Activated CD4-positive, CD25-positive, alpha-beta regulatory T cell treated with anti-CD3 and anti-CD28 coated beads, Interleukin-2, amount 50 U/mL, for 16 hours (primary cell): ENCODE measurements at regions not wholly inside any gene's neighbourhood (a gene's known extent, or its start where the extent isn't known, plus 50 kb on each side); places are given as distances from the start of the nearest gene placed in this dataset.

ENCODE experiments used
- DNase-seq: peaks from one replicate; pipeline ENCODE4 v3.0.0-alpha.2; 2020; ENCODE audit warnings: low read depth, low spot score

DNA sequence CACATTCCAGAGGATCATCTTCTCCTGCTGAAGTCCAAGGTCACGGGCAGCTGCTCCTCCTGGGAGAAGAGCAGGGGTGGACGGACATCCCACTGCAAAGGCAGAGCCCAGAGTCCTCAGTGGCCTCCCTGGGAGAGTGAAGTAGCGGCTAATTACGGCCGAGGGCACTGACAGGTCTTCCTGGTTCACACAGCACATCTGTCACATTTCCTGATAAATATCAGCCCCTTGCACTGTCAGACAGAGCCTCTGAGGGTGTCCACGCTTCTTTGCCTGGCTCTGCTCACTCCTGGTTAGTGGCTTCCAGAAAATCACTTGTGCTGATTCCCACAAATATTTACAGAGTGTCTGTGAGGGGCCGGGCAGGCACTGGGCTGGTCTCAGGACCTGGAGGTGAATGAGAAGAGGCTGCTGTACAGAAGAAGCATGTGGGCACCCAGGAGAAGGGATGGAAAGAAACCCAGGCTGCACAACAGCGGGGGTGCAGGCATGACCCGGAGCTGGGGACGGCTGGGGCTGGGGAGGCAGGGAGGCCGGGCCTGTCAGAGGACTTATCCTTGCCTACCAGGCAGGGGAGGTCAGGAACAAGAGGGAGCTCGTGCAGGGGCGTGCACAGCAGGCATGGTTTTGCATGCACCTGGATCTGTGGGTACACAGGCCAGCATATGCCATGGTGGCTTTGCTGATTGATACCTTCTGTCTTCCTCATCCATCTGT is 258.2 kb upstream of the TNRC6C start:
- no peak for DNase-seq

DNA sequence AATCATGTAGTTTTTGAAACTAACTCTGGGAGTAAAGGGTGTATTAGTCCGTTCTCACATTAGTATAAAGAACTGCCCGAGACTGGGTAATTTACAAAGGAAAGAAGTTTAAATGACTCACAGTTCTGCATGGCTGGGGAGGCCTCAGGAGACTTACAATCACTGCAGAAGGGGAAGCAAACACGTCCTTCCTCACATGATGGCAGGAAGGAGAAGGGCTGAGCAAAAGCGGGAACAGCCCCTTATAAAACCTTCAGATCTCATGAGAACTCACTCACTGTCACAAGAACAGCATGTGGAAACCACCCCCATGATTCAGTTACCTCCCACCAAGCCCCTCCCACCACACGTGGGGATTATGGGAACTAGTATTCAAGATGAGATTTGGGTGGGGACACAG is 256.5 kb upstream of the TNRC6C start:
- no peak for DNase-seq

- no peak for DNase-seq
Measured at GRCh38 chr17:77704048-77704815, 254.3 kb upstream of the TNRC6C start.

DNA sequence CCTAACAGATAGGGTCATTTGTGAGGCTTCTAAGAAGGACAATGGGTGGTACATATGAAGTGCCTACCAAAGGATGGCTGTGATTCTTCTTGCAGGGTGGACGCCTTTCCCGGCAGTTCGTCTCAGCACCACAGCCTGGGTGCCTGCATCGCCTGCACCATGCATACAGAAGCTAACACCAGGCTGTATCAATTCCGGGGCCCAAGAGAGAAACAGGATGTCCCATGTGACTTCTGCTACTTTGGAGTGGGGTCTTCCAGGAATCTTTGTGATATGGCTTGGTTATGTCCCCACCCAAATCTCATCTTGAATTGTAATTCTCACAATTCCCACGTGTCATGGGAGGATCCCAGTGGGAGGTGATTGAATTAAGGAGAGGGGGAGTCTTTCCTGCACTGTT is 251.6 kb upstream of the TNRC6C start:
- no peak for DNase-seq

GRCh38 chr17:77707546-77707945 is 251.0 kb upstream of the TNRC6C start:
- DNase-seq = no peak

- no peak for DNase-seq
Measured at GRCh38 chr17:77708049-77708448, 250.5 kb upstream of the TNRC6C start.

DNA sequence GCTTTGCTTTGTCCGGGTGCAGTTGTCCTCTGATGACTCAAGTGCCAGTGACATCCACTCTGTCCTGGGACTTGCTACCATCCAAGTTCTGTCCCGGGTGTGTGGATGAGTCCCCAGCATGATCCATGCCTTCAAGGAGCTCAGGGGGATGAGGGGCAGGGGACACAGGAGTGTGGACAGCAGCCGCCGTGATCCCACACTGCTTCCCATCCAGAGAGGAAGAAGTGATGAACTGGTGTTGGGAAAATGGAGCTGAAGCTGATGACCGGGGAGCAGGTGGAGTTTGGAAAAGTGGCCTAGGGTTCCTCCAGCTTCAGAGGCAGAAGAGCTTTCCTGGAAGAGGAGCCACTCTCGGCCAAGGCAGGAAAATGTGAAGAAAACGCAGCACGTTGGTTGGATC is 249.6 kb upstream of the TNRC6C start:
- DNase-seq = no peak

DNA sequence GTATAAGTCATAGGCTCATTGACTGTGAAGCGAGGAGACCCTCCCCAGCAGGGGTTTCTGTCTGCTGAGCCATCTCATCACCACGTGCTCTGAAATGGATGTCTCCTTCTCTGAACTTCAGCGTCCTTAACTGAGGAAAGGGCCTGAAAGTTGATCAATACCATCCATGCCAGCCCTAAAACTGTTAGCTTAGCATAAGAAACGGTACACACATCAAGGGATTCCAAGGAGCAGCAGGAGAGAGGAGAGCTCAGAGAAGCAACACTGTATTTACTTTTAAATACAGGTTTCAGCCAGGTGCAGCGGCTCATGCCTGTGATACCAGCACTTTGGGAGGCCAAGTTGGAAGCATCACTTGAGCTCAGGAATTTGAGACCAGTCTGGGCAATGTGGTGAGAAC is 248.9 kb upstream of the TNRC6C start:
- DNase-seq = no peak

DNA sequence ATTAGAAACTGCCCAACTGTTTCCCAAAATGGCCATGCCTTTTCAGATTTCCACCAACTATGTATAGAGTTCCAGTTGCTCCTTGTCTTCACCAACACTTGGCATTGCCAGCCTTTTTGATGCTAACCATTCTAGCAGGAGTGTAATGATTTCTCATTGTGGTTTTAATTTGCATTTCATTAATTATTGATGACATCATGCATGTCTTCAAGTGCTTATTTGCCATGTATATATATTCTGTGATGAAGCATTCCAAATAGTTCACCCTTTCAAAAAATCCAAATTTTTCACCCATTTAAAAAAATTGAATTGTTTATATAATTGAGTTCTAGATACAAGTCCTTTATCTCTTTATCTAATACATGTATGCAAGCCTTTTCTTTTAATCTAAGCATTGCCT is 245.9 kb upstream of the TNRC6C start:
- DNase-seq = no peak

- DNase-seq = no peak
Measured at GRCh38 chr17:77716289-77716926, 242.1 kb upstream of the TNRC6C start.

- no peak for DNase-seq
Measured at GRCh38 chr17:77717941-77718668, 240.4 kb upstream of the TNRC6C start.

GRCh38 chr17:77718669-77718961 is 239.9 kb upstream of the TNRC6C start:
- DNase-seq = no peak

GRCh38 chr17:77719806-77720205 is 238.7 kb upstream of the TNRC6C start:
- DNase-seq = no peak

- DNase-seq = no peak
Measured at GRCh38 chr17:77720946-77721845, 237.3 kb upstream of the TNRC6C start.

GRCh38 chr17:77721846-77722160 is 236.7 kb upstream of the TNRC6C start:
- no peak for DNase-seq

DNA sequence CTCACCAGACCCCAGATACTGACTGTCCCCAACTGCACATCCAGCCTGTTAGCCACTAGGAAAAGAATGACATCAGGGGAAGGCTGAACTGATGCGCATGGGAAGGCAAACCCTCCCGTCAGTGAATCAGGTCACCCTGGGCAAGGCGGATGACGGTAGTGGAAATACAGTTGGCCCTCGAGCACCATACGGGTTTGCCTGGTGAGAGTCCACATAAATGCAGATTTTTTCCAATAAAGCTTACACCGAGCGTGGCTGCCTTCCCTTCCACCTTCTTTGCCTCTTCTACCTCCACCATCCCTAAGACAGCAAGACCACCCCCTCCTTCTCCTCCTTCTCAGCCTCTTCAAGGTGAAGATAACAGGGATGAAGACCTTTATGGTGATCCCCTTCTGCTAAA is 236.1 kb upstream of the TNRC6C start:
- DNase-seq = no peak

GRCh38 chr17:77723071-77723908 is 235.2 kb upstream of the TNRC6C start:
- no peak for DNase-seq

- DNase-seq = no peak
Measured at GRCh38 chr17:77723909-77724875, 234.3 kb upstream of the TNRC6C start.

- no peak for DNase-seq
Measured at GRCh38 chr17:77724876-77725615, 233.5 kb upstream of the TNRC6C start.
